IgD-negative memory B cell (primary cell): ENCODE measurements at regions not wholly inside any gene's neighbourhood (a gene's known extent, or its start where the extent isn't known, plus 50 kb on each side); places are given as distances from the start of the nearest gene placed in this dataset.

Source experiments
- H3K27ac Mint-ChIP-seq, 3 donors: one replicate each; pipeline ENCODE4 v1.8.0; 2020 to 2022; ENCODE audit warnings: mild to moderate bottlenecking in 3 of 3, mixed read lengths in 3 of 3, moderate library complexity in 1 of 3
- H3K27me3 Mint-ChIP-seq: one replicate; pipeline ENCODE4 v1.8.0; 2021; ENCODE audit warnings: mixed read lengths
- H3K36me3 Mint-ChIP-seq: one replicate; pipeline ENCODE4 v1.8.0; 2020; ENCODE audit warnings: mild to moderate bottlenecking, mixed read lengths
- H3K4me1 Mint-ChIP-seq, 3 donors: one replicate each; pipeline ENCODE4 v1.8.0; 2020 to 2022; ENCODE audit warnings: mixed read lengths in 3 of 3, mild to moderate bottlenecking in 1 of 3
- H3K4me3 Mint-ChIP-seq, 4 donors: one replicate each; pipeline ENCODE4 v1.8.0; 2020 to 2022; ENCODE audit warnings: mild to moderate bottlenecking in 4 of 4, mixed read lengths in 4 of 4, moderate library complexity in 3 of 4
- H3K9me3 Mint-ChIP-seq, 3 donors: one replicate each; pipeline ENCODE4 v1.8.0; 2020 to 2021; ENCODE audit warnings: mixed read lengths in 3 of 3, mild to moderate bottlenecking in 1 of 3

GRCh38 chrX:10055430-10055829 lies 88.3 kb downstream of the CLDN34 start:
- Mint-ChIP-seq H3K9me3 (peaks cover 0 to 7% (median 0%) of the 10 kb centered on the region in 3 donors), H3K4me3 (peak overlapping the region in 1 of 4 donors; percentile 28), H3K36me3 (no peaks in the 10 kb centered on the region), H3K27me3 (no peaks in the 10 kb centered on the region), H3K27ac (no peak overlapping the region), H3K4me1 (peaks cover 11 to 22% (median 17%) of the 10 kb centered on the region in 3 donors)

- H3K4me1 Mint-ChIP-seq, result peaks cover 10 to 25% (median 19%) of the 10 kb centered on the region in 3 donors
- H3K27ac Mint-ChIP-seq, result peak overlapping the region in 1 of 3 donors; percentile 57
These were observed 94.4 kb upstream of the CLCN4 start for GRCh38 chrX:10062352-10062751.

GRCh38 chrX:10062980-10063379 lies 93.8 kb upstream of the CLCN4 start:
- peaks cover 2% of the 10 kb centered on the region for H3K36me3 Mint-ChIP-seq
- no peaks in the 10 kb centered on the region for H3K27me3 Mint-ChIP-seq
- peaks cover 0 to 7% (median 0%) of the 10 kb centered on the region in 3 donors for H3K9me3 Mint-ChIP-seq
- peaks cover 10 to 25% (median 19%) of the 10 kb centered on the region in 3 donors for H3K4me1 Mint-ChIP-seq
- H3K4me3 Mint-ChIP-seq, result no peak overlapping the region
- no peak overlapping the region for H3K27ac Mint-ChIP-seq

More at GRCh38 chrX:10062352-10062751, 94.4 kb upstream of the CLCN4 start:
- Mint-ChIP-seq H3K27me3 (no peaks in the 10 kb centered on the region), H3K36me3 (peaks cover 2% of the 10 kb centered on the region), H3K4me3 (peak overlapping the region in 2 of 4 donors; percentile 38 to 53), H3K9me3 (peaks cover 0 to 7% (median 0%) of the 10 kb centered on the region in 3 donors)

- H3K4me3 Mint-ChIP-seq, result no peak overlapping the region
- peaks cover 0 to 5% (median 0%) of the 10 kb centered on the region in 3 donors for H3K9me3 Mint-ChIP-seq
- H3K27ac Mint-ChIP-seq, result no peak overlapping the region
- H3K36me3 Mint-ChIP-seq, result peaks cover 2% of the 10 kb centered on the region
- H3K27me3 Mint-ChIP-seq, result no peaks in the 10 kb centered on the region
- peaks cover 8 to 21% (median 16%) of the 10 kb centered on the region in 3 donors for H3K4me1 Mint-ChIP-seq
These were observed 92.0 kb upstream of the CLCN4 start for GRCh38 chrX:10064736-10065135.

- H3K4me3 Mint-ChIP-seq, result no peak overlapping the region
- no peak overlapping the region for H3K27ac Mint-ChIP-seq
- H3K27me3 Mint-ChIP-seq, result no peaks in the 10 kb centered on the region
- H3K9me3 Mint-ChIP-seq, result peaks cover 0 to 2% (median 0%) of the 10 kb centered on the region in 3 donors
- no peaks in the 10 kb centered on the region for H3K36me3 Mint-ChIP-seq
- H3K4me1 Mint-ChIP-seq, result peaks cover 1 to 6% (median 3%) of the 10 kb centered on the region in 3 donors
These were observed 85.9 kb upstream of the CLCN4 start for GRCh38 chrX:10070714-10071436.

- no peak overlapping the region for H3K4me3 Mint-ChIP-seq
- no peaks in the 10 kb centered on the region for H3K27me3 Mint-ChIP-seq
- H3K27ac Mint-ChIP-seq, result no peak overlapping the region
- H3K4me1 Mint-ChIP-seq, result peaks cover 1 to 6% (median 3%) of the 10 kb centered on the region in 3 donors
- no peaks in the 10 kb centered on the region for H3K36me3 Mint-ChIP-seq
- no peaks in the 10 kb centered on the region for H3K9me3 Mint-ChIP-seq
These were observed 85.2 kb upstream of the CLCN4 start for GRCh38 chrX:10071451-10072144.

- peak overlapping the region in 1 of 3 donors; percentile 23 for H3K27ac Mint-ChIP-seq
- no peaks in the 10 kb centered on the region for H3K27me3 Mint-ChIP-seq
- no peaks in the 10 kb centered on the region for H3K9me3 Mint-ChIP-seq
- H3K4me3 Mint-ChIP-seq, result no peak overlapping the region
- peaks cover 1% of the 10 kb centered on the region for H3K36me3 Mint-ChIP-seq
- peaks cover 1 to 6% (median 3%) of the 10 kb centered on the region in 3 donors for H3K4me1 Mint-ChIP-seq
These were observed 83.8 kb upstream of the CLCN4 start for GRCh38 chrX:10072786-10073568.

- H3K36me3 Mint-ChIP-seq, result peaks cover 1% of the 10 kb centered on the region
- H3K9me3 Mint-ChIP-seq, result no peaks in the 10 kb centered on the region
- no peak overlapping the region for H3K27ac Mint-ChIP-seq
- H3K4me3 Mint-ChIP-seq, result no peak overlapping the region
- H3K4me1 Mint-ChIP-seq, result peaks cover 1 to 6% (median 3%) of the 10 kb centered on the region in 3 donors
- no peaks in the 10 kb centered on the region for H3K27me3 Mint-ChIP-seq
These were observed 83.1 kb upstream of the CLCN4 start for GRCh38 chrX:10073671-10074070.

GRCh38 chrX:10074241-10074941 lies 82.4 kb upstream of the CLCN4 start:
- H3K4me1 Mint-ChIP-seq, result peaks cover under 1 to 4% (median 2%) of the 10 kb centered on the region in 3 donors
- H3K27me3 Mint-ChIP-seq, result no peaks in the 10 kb centered on the region
- no peak overlapping the region for H3K27ac Mint-ChIP-seq
- H3K4me3 Mint-ChIP-seq, result no peak overlapping the region
- H3K9me3 Mint-ChIP-seq, result no peaks in the 10 kb centered on the region
- peaks cover 1% of the 10 kb centered on the region for H3K36me3 Mint-ChIP-seq

GRCh38 chrX:10076765-10077164 lies 80.0 kb upstream of the CLCN4 start:
- H3K27me3 Mint-ChIP-seq, result no peaks in the 10 kb centered on the region
- H3K27ac Mint-ChIP-seq, result no peak overlapping the region
- peaks cover 3% of the 10 kb centered on the region for H3K36me3 Mint-ChIP-seq
- H3K4me3 Mint-ChIP-seq, result no peak overlapping the region
- no peaks in the 10 kb centered on the region for H3K4me1 Mint-ChIP-seq
- no peaks in the 10 kb centered on the region for H3K9me3 Mint-ChIP-seq

GRCh38 chrX:10077425-10078188 lies 79.2 kb upstream of the CLCN4 start:
- Mint-ChIP-seq H3K4me1 (peaks cover under 1% of the 10 kb centered on the region in 3 donors), H3K4me3 (no peak overlapping the region), H3K9me3 (no peaks in the 10 kb centered on the region), H3K36me3 (peaks cover 3% of the 10 kb centered on the region), H3K27ac (no peak overlapping the region), H3K27me3 (no peaks in the 10 kb centered on the region)

GRCh38 chrX:10078266-10078665 lies 78.5 kb upstream of the CLCN4 start:
- no peak overlapping the region for H3K27ac Mint-ChIP-seq
- H3K4me1 Mint-ChIP-seq, result peaks cover 2 to 7% (median 6%) of the 10 kb centered on the region in 3 donors
- peaks cover 3% of the 10 kb centered on the region for H3K36me3 Mint-ChIP-seq
- no peak overlapping the region for H3K4me3 Mint-ChIP-seq
- H3K27me3 Mint-ChIP-seq, result no peaks in the 10 kb centered on the region
- no peaks in the 10 kb centered on the region for H3K9me3 Mint-ChIP-seq

- Mint-ChIP-seq H3K4me3 (no peak overlapping the region), H3K27me3 (no peaks in the 10 kb centered on the region), H3K27ac (no peak overlapping the region), H3K9me3 (no peaks in the 10 kb centered on the region), H3K4me1 (peaks cover 6 to 11% (median 9%) of the 10 kb centered on the region in 3 donors), H3K36me3 (peaks cover 3% of the 10 kb centered on the region)
These were observed 77.5 kb upstream of the CLCN4 start for GRCh38 chrX:10079231-10079630.

GRCh38 chrX:10083809-10084208 lies 73.0 kb upstream of the CLCN4 start:
- Mint-ChIP-seq H3K9me3 (no peaks in the 10 kb centered on the region), H3K4me1 (peaks cover 16 to 30% (median 20%) of the 10 kb centered on the region in 3 donors)

More at GRCh38 chrX:10083809-10084208, 73.0 kb upstream of the CLCN4 start:
- H3K27ac Mint-ChIP-seq, result peak overlapping the region in 1 of 3 donors; percentile 92
- H3K4me3 Mint-ChIP-seq, result no peak overlapping the region
- no peaks in the 10 kb centered on the region for H3K27me3 Mint-ChIP-seq
- peaks cover 2% of the 10 kb centered on the region for H3K36me3 Mint-ChIP-seq
